Trophoblast cell (in vitro differentiated cells and primary cell): ENCODE measurements at regions not wholly inside any gene's neighbourhood (a gene's known extent, or its start where the extent isn't known, plus 50 kb on each side); places are given as distances from the start of the nearest gene placed in this dataset.

Experiments used
- DNase-seq, 2 donors: peaks; one replicate each; pipeline ENCODE4 v3.0.0-alpha.2; 2016
- H2AFZ ChIP-seq: 2 replicates; pipeline ENCODE4 v1.6.1; 2013; ENCODE audit warnings: low read length, moderate library complexity, mild to moderate bottlenecking; ENCODE audit not compliant: insufficient read depth, poor library complexity
- H2AK5ac ChIP-seq: 2 replicates; pipeline ENCODE4 v1.6.1; 2013; ENCODE audit warnings: mild to moderate bottlenecking, low read length
- H2BK120ac ChIP-seq: 2 replicates; pipeline ENCODE4 v1.6.1; 2013; ENCODE audit warnings: low read length, mild to moderate bottlenecking, moderate library complexity; ENCODE audit not compliant: insufficient read depth, poor library complexity
- H2BK12ac ChIP-seq: 2 replicates; pipeline ENCODE4 v1.6.1; 2013; ENCODE audit warnings: mild to moderate bottlenecking, low read length, moderate library complexity
- H2BK5ac ChIP-seq: 2 replicates; pipeline ENCODE4 v1.6.1; 2013; ENCODE audit warnings: low read length, low read depth, moderate library complexity, mild to moderate bottlenecking; ENCODE audit not compliant: poor library complexity
- H3K14ac ChIP-seq: 2 replicates; pipeline ENCODE4 v1.6.1; 2013; ENCODE audit warnings: mild to moderate bottlenecking, low read length
- H3K18ac ChIP-seq: 2 replicates; pipeline ENCODE4 v1.6.1; 2013; ENCODE audit warnings: mild to moderate bottlenecking, low read length
- H3K23ac ChIP-seq: 2 replicates; pipeline ENCODE4 v1.6.1; 2013; ENCODE audit warnings: low read length
- H3K27ac ChIP-seq: 2 replicates; pipeline ENCODE4 v1.5.1; 2013; ENCODE audit warnings: low read depth, mild to moderate bottlenecking, inconsistent platforms, low read length, moderate library complexity
- H3K27me3 ChIP-seq: 2 replicates; pipeline ENCODE4 v1.6.1; 2013; ENCODE audit warnings: inconsistent platforms, mild to moderate bottlenecking, low read length, moderate library complexity; ENCODE audit not compliant: insufficient read depth
- H3K36me3 ChIP-seq, 2 experiments: 1 replicate in 1 of 2; 2 replicates in 1 of 2; pipeline ENCODE4 v1.6.1; 2013; ENCODE audit warnings: low read length in 2 of 2, mild to moderate bottlenecking in 2 of 2, moderate library complexity in 1 of 2; ENCODE audit not compliant: insufficient read depth in 2 of 2, control insufficient read depth in 1 of 2
- H3K4ac ChIP-seq: 2 replicates; pipeline ENCODE4 v1.6.1; 2013; ENCODE audit warnings: low read depth, mild to moderate bottlenecking, low read length, moderate library complexity
- H3K4me1 ChIP-seq, 2 experiments: 1 replicate in 1 of 2; 2 replicates in 1 of 2; pipeline ENCODE4 v1.6.1; 2013; ENCODE audit warnings: low read length in 2 of 2, mild to moderate bottlenecking in 2 of 2, moderate library complexity in 1 of 2; ENCODE audit not compliant: insufficient read depth in 2 of 2, control insufficient read depth in 1 of 2
- H3K4me2 ChIP-seq: 2 replicates; pipeline ENCODE4 v1.6.1; 2013; ENCODE audit warnings: inconsistent platforms, mild to moderate bottlenecking, low read length, moderate library complexity
- H3K4me3 ChIP-seq: 2 replicates; pipeline ENCODE4 v1.5.1; 2013; ENCODE audit warnings: mild to moderate bottlenecking, low read depth, low read length, inconsistent platforms
- H3K79me1 ChIP-seq: one replicate; pipeline ENCODE4 v1.6.1; 2013; ENCODE audit warnings: low read length
- H3K79me2 ChIP-seq: 2 replicates; pipeline ENCODE4 v1.6.1; 2013; ENCODE audit warnings: low read length, mild to moderate bottlenecking; ENCODE audit not compliant: control insufficient read depth, insufficient read depth, poor library complexity
- H3K9ac ChIP-seq: 2 replicates; pipeline ENCODE4 v1.6.1; 2013; ENCODE audit warnings: mild to moderate bottlenecking, low read length
- H3K9me3 ChIP-seq: 2 replicates; pipeline ENCODE4 v1.6.1; 2013; ENCODE audit warnings: low read depth, mild to moderate bottlenecking, control low read depth, inconsistent platforms, low read length; ENCODE audit not compliant: insufficient read depth
- H4K12ac ChIP-seq: 2 replicates; pipeline ENCODE4 v1.6.1; 2013; ENCODE audit warnings: low read depth, mild to moderate bottlenecking, low read length, moderate library complexity
- H4K8ac ChIP-seq: 2 replicates; pipeline ENCODE4 v1.6.1; 2013; ENCODE audit warnings: low read depth, mild to moderate bottlenecking, low read length, moderate library complexity
- H4K91ac ChIP-seq: one replicate; pipeline ENCODE4 v1.6.1; 2013; ENCODE audit warnings: low read depth, mild to moderate bottlenecking, low read length, moderate library complexity
- WGBS: extraction: QIAGEN DNeasy Blood & Tissue Kit; methylation state at CpG from one replicate; pipeline ENCODE4 v1.1.7; 2013; ENCODE audit warnings: missing lambda C conversion rate; ENCODE audit not compliant: insufficient read length, insufficient coverage; ENCODE audit errors: extremely low coverage; 5-methylcytosine and 5-hydroxymethylcytosine counted together

DNA sequence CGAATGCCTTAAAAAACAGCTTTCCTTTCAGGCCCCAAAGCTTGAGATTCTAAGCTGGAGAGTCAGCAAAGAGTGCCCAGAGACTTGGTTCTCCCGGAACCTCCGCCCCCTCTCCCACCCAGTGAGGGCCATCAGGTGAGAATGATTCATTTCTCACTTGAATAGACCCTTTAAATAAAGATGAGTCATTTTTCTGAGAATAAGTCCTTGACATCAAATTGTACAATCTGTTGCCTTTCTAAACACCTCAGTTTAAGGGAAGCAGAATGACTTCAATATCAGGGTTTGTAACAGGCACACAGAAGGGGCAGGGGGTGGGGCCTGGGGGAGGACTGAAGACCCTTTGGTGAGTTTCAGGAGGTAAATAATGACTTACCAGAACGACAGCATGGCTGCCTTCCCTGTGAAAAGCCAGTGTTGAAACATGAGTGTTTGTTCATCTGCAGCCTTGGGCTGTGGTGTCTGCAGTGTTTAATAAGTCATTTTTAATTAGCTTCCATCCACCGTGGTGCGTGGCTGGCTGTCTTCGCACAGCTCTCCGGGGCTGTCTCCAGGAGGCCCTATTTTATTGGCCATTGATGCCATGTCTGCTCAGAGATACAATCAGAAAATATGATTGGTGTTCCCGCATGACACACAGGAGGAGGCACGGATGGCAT lies 134.9 kb upstream of the ZNF236 start:
- H2BK12ac ChIP-seq = no peak overlapping the region
- no CpG with 5 or more reads among the region's 10 CpGs for WGBS
- H3K36me3 ChIP-seq = no peaks in the 10 kb centered on the region
- no peak overlapping the region for H3K27ac ChIP-seq
- H3K18ac ChIP-seq = no peak overlapping the region
- DNase-seq = no peak
- no peak overlapping the region for H4K8ac ChIP-seq
- H3K4me1 ChIP-seq = no peaks in the 10 kb centered on the region
- no peak overlapping the region for H3K9ac ChIP-seq
- H3K14ac ChIP-seq = no peak overlapping the region
- H2AFZ ChIP-seq = no peak overlapping the region
- no peaks in the 10 kb centered on the region for H3K9me3 ChIP-seq
- H3K4ac ChIP-seq = no peak overlapping the region
- H2BK5ac ChIP-seq = no peak overlapping the region
- H3K27me3 ChIP-seq = no peaks in the 10 kb centered on the region
- H3K23ac ChIP-seq = no peak overlapping the region
- no peak overlapping the region for H2AK5ac ChIP-seq
- no peak overlapping the region for H4K91ac ChIP-seq
- no peak overlapping the region for H3K4me2 ChIP-seq
- no peak overlapping the region for H4K12ac ChIP-seq
- H3K79me1 ChIP-seq = no peaks in the 10 kb centered on the region
- H3K4me3 ChIP-seq = no peak overlapping the region
- no peaks in the 10 kb centered on the region for H3K79me2 ChIP-seq
- no peak overlapping the region for H2BK120ac ChIP-seq

DNA sequence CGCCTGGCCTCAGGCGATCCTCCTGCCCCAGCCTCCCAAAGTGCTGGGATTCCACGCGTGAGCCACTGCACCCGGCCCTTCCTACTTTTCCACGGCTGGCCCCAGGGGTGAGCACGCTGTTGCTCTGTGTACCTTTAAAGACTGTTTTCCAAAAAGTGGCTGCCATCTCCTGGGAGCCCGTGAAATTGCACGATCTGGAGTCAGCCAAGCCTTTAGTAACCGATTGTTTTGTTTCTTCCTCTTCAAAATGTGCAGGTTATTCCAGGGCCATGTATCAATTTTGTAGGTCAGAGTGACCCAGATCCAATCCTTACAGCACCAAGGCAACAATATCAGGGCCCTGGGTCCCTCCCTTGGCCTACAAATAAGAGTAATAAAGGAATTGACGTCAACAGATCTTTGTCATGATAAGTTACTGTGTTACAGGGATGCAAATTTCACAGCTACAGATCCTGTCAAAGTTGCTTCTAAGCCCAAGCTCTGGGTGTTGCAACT lies 135.6 kb upstream of the ZNF236 start:
- Histone ChIP-seq H3K4me1 (no peaks in the 10 kb centered on the region), H3K27me3 (no peaks in the 10 kb centered on the region), H3K36me3 (no peaks in the 10 kb centered on the region), H3K14ac (no peak overlapping the region), H3K79me2 (no peaks in the 10 kb centered on the region), H2AFZ (no peak overlapping the region), H2AK5ac (no peak overlapping the region), H3K9ac (no peak overlapping the region), H4K91ac (no peak overlapping the region), H2BK12ac (no peak overlapping the region), H4K12ac (no peak overlapping the region), H3K18ac (no peak overlapping the region), H3K27ac (no peak overlapping the region), H3K23ac (no peak overlapping the region), H3K4me3 (no peak overlapping the region), H2BK120ac (no peak overlapping the region), H2BK5ac (no peak overlapping the region), H4K8ac (no peak overlapping the region), H3K79me1 (no peaks in the 10 kb centered on the region), H3K9me3 (no peaks in the 10 kb centered on the region), H3K4ac (no peak overlapping the region), H3K4me2 (no peak overlapping the region)
- WGBS = no CpG with 5 or more reads among the region's 11 CpGs
- peak; percentile 8 to 52 for DNase-seq

GRCh38 chr18:76685860-76686259 lies 136.5 kb upstream of the ZNF236 start:
- WGBS = no CpG with 5 or more reads among the region's 8 CpGs
- Histone ChIP-seq H3K4me1 (no peaks in the 10 kb centered on the region), H3K27me3 (no peaks in the 10 kb centered on the region), H4K8ac (no peak overlapping the region), H3K79me2 (no peaks in the 10 kb centered on the region), H2AFZ (no peak overlapping the region), H3K4me3 (no peak overlapping the region), H3K23ac (no peak overlapping the region), H2BK12ac (no peak overlapping the region), H4K12ac (no peak overlapping the region), H2AK5ac (no peak overlapping the region), H3K9me3 (no peaks in the 10 kb centered on the region), H2BK5ac (no peak overlapping the region), H4K91ac (no peak overlapping the region), H3K9ac (no peak overlapping the region), H3K79me1 (no peaks in the 10 kb centered on the region), H2BK120ac (no peak overlapping the region), H3K18ac (no peak overlapping the region), H3K27ac (no peak overlapping the region), H3K14ac (no peak overlapping the region), H3K4ac (no peak overlapping the region), H3K36me3 (no peaks in the 10 kb centered on the region), H3K4me2 (no peak overlapping the region)
- DNase-seq = no peak

DNA sequence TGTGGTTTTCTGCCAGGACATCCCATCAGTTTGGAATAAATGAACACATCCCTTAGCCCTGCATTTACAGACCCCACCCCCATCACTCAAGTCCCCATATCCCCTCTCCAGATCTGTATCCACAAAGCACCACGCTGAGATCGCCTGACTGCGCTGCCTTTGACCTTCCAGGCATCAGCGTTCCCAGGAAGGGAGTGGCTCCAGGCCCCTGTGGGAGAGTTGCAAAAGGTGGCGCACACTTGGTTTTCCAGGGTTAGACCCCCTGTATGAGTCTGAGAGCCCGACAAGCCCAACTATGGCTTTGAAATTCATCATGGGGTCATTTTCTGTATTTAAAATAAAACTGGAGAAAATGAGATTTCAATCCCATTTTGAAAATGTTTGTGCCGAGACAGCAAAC lies 137.0 kb upstream of the ZNF236 start:
- no peak overlapping the region for H3K14ac ChIP-seq
- no peak overlapping the region for H2BK12ac ChIP-seq
- no peak overlapping the region for H3K4ac ChIP-seq
- no peaks in the 10 kb centered on the region for H3K79me2 ChIP-seq
- H2AK5ac ChIP-seq = no peak overlapping the region
- no peak overlapping the region for H2AFZ ChIP-seq
- H3K4me3 ChIP-seq = no peak overlapping the region
- H3K23ac ChIP-seq = no peak overlapping the region
- no peaks in the 10 kb centered on the region for H3K4me1 ChIP-seq
- no peak overlapping the region for H2BK120ac ChIP-seq
- WGBS = no CpG with 5 or more reads among the region's 7 CpGs
- no peak overlapping the region for H4K91ac ChIP-seq
- H3K36me3 ChIP-seq = no peaks in the 10 kb centered on the region
- no peaks in the 10 kb centered on the region for H3K79me1 ChIP-seq
- H2BK5ac ChIP-seq = no peak overlapping the region
- no peak overlapping the region for H3K4me2 ChIP-seq
- H4K12ac ChIP-seq = no peak overlapping the region
- no peak overlapping the region for H3K9ac ChIP-seq
- no peaks in the 10 kb centered on the region for H3K27me3 ChIP-seq
- no peak overlapping the region for H4K8ac ChIP-seq
- no peak overlapping the region for H3K18ac ChIP-seq
- no peak for DNase-seq
- no peaks in the 10 kb centered on the region for H3K9me3 ChIP-seq
- no peak overlapping the region for H3K27ac ChIP-seq
